Panc1 (cell line): ENCODE measurements at regions not wholly inside any gene's neighbourhood (a gene's known extent, or its start where the extent isn't known, plus 50 kb on each side); places are given as distances from the start of the nearest gene placed in this dataset.

Experiments used
- POLR2AphosphoS5 ChIP-seq: IDR thresholded peaks from 2 replicates; pipeline ENCODE4 v1.6.1; 2012; ENCODE audit warnings: mild to moderate bottlenecking, low read depth, low read length, moderate library complexity
- SIN3A ChIP-seq: IDR thresholded peaks from 2 replicates; pipeline ENCODE4 v1.6.1; 2012; ENCODE audit warnings: low read depth, mild to moderate bottlenecking, low read length, moderate library complexity, borderline replicate concordance; ENCODE audit not compliant: insufficient read depth
- TCF7L2 ChIP-seq: IDR thresholded peaks from 2 replicates; pipeline ENCODE4 v1.6.1; 2011; ENCODE audit warnings: mild to moderate bottlenecking, low read depth, low read length, inconsistent platforms
- TF ChIP-seq, protein P1 (sequence below): fragments of 450-650 bp; IDR thresholded peaks from 2 replicates; pipeline ENCODE4 v1.5.1; 2017; ENCODE audit warnings: mild to moderate bottlenecking
- TF ChIP-seq, protein P2 (sequence below), 2 experiments: IDR thresholded peaks; 2 replicates each; pipeline ENCODE4 v1.6.1; 2011 to 2012; ENCODE audit warnings: low read depth in 2 of 2, control low read depth in 1 of 2, low read length in 1 of 2, mild to moderate bottlenecking in 1 of 2, moderate library complexity in 1 of 2; ENCODE audit not compliant: insufficient read depth in 1 of 2

DNA sequence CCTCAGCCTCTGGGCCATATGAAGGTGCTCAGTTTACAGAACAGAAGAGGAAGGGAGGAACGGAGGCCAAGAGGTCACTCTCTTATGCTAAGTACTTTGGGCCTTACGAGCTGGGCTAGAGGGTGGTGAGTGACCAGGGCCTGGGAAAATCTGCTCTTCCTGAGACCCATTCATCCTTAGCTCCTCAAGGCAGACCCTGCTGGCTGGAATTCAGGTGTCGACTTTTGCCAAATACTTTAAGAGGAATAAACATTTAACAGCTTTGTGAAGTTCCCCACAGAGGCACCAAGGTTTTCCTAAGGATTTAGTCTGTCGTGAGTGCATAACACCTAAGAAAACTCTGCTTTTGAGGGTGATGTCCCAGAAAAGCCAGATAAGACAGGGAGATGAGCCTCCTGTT lies 129.7 kb upstream of the SIX2 start:
- TF ChIP-seq, protein P1, sequence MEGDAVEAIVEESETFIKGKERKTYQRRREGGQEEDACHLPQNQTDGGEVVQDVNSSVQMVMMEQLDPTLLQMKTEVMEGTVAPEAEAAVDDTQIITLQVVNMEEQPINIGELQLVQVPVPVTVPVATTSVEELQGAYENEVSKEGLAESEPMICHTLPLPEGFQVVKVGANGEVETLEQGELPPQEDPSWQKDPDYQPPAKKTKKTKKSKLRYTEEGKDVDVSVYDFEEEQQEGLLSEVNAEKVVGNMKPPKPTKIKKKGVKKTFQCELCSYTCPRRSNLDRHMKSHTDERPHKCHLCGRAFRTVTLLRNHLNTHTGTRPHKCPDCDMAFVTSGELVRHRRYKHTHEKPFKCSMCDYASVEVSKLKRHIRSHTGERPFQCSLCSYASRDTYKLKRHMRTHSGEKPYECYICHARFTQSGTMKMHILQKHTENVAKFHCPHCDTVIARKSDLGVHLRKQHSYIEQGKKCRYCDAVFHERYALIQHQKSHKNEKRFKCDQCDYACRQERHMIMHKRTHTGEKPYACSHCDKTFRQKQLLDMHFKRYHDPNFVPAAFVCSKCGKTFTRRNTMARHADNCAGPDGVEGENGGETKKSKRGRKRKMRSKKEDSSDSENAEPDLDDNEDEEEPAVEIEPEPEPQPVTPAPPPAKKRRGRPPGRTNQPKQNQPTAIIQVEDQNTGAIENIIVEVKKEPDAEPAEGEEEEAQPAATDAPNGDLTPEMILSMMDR, result no peak
- TF ChIP-seq POLR2AphosphoS5 (no peak), TCF7L2 (no peak), SIN3A (no peak)
- TF ChIP-seq, protein P2, sequence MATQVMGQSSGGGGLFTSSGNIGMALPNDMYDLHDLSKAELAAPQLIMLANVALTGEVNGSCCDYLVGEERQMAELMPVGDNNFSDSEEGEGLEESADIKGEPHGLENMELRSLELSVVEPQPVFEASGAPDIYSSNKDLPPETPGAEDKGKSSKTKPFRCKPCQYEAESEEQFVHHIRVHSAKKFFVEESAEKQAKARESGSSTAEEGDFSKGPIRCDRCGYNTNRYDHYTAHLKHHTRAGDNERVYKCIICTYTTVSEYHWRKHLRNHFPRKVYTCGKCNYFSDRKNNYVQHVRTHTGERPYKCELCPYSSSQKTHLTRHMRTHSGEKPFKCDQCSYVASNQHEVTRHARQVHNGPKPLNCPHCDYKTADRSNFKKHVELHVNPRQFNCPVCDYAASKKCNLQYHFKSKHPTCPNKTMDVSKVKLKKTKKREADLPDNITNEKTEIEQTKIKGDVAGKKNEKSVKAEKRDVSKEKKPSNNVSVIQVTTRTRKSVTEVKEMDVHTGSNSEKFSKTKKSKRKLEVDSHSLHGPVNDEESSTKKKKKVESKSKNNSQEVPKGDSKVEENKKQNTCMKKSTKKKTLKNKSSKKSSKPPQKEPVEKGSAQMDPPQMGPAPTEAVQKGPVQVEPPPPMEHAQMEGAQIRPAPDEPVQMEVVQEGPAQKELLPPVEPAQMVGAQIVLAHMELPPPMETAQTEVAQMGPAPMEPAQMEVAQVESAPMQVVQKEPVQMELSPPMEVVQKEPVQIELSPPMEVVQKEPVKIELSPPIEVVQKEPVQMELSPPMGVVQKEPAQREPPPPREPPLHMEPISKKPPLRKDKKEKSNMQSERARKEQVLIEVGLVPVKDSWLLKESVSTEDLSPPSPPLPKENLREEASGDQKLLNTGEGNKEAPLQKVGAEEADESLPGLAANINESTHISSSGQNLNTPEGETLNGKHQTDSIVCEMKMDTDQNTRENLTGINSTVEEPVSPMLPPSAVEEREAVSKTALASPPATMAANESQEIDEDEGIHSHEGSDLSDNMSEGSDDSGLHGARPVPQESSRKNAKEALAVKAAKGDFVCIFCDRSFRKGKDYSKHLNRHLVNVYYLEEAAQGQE (IDR thresholded peaks at IDR 0.05; ENCODE audit: insufficient read depth in 1 of 2, low read depth in 2 of 2, low read length in 1 of 2), result no peak
